PFSK-1 (cell line): ENCODE measurements at regions not wholly inside any gene's neighbourhood (a gene's known extent, or its start where the extent isn't known, plus 50 kb on each side); places are given as distances from the start of the nearest gene placed in this dataset.

Experiments used
- FOXP2 ChIP-seq: optimal IDR thresholded peaks from 2 replicates; pipeline ENCODE3; 2011; ENCODE audit warnings: borderline replicate concordance, control low read depth, inconsistent platforms; ENCODE audit not compliant: insufficient read depth; ENCODE audit errors: extremely low read length, extremely low read depth
- POLR2AphosphoS5 ChIP-seq: IDR thresholded peaks from 2 replicates; pipeline ENCODE4 v1.6.1; 2012; ENCODE audit warnings: low read depth, mild to moderate bottlenecking, control low read depth, low read length, moderate library complexity
- REST ChIP-seq, 2 experiments: IDR thresholded peaks; 2 replicates each; pipeline versions ENCODE4 v1.6.1 to v1.8.0; 2011 to 2012; ENCODE audit warnings: low read depth in 2 of 2, low read length in 2 of 2, control low read depth in 1 of 2, inconsistent platforms in 1 of 2, mild to moderate bottlenecking in 1 of 2, moderate library complexity in 1 of 2; ENCODE audit not compliant: insufficient read depth in 1 of 2
- SIN3A ChIP-seq: IDR thresholded peaks from 2 replicates; pipeline ENCODE4 v1.6.1; 2012; ENCODE audit warnings: mild to moderate bottlenecking, low read length, moderate library complexity, borderline replicate concordance; ENCODE audit not compliant: insufficient read depth
- TAF1 ChIP-seq: IDR thresholded peaks from 2 replicates; pipeline ENCODE4 v1.6.1; 2012; ENCODE audit warnings: low read length, control low read depth, borderline replicate concordance; ENCODE audit not compliant: insufficient read depth

- TF ChIP-seq TAF1 (no peak), SIN3A (no peak), FOXP2 (no peak), POLR2AphosphoS5 (no peak), REST (IDR thresholded peaks at IDR 0.05; ENCODE audit: insufficient read depth in 1 of 2, low read depth in 2 of 2, low read length in 2 of 2) (no peak)
Observed at GRCh38 chr6:19771753-19772336, 65.3 kb upstream of the ID4 start.

GRCh38 chr6:19772891-19773290 lies 64.3 kb upstream of the ID4 start:
- no peak for TF ChIP-seq REST (IDR thresholded peaks at IDR 0.05; ENCODE audit: insufficient read depth in 1 of 2, low read depth in 2 of 2, low read length in 2 of 2)
- no peak for TF ChIP-seq FOXP2
- no peak for TF ChIP-seq POLR2AphosphoS5
- no peak for TF ChIP-seq TAF1
- TF ChIP-seq SIN3A: no peak

- no peak for TF ChIP-seq SIN3A
- no peak for TF ChIP-seq POLR2AphosphoS5
- no peak for TF ChIP-seq TAF1
- TF ChIP-seq REST (IDR thresholded peaks at IDR 0.05; ENCODE audit: insufficient read depth in 1 of 2, low read depth in 2 of 2, low read length in 2 of 2): no peak
- TF ChIP-seq FOXP2: no peak
Observed at GRCh38 chr6:19781269-19781668, 55.9 kb upstream of the ID4 start.

GRCh38 chr6:19782588-19782987 lies 54.6 kb upstream of the ID4 start:
- TF ChIP-seq FOXP2 (no peak), TAF1 (no peak), REST (IDR thresholded peaks at IDR 0.05; ENCODE audit: insufficient read depth in 1 of 2, low read depth in 2 of 2, low read length in 2 of 2) (no peak), POLR2AphosphoS5 (no peak), SIN3A (no peak)
